Astrocyte of the spinal cord (primary cell): ENCODE measurements at regions not wholly inside any gene's neighbourhood (a gene's known extent, or its start where the extent isn't known, plus 50 kb on each side); places are given as distances from the start of the nearest gene placed in this dataset.

Experiments used
- DNase-seq: peaks from one replicate; pipeline ENCODE4 v3.0.0; 2011; ENCODE audit warnings: low read depth, low spot score
- H3K4me3 ChIP-seq: 2 replicates; pipeline ENCODE4 v1.5.1; 2011; ENCODE audit warnings: low read depth, mild to moderate bottlenecking, low read length, moderate library complexity
- in situ Hi-C: cut with HindIII; loops from 2 replicates; pipeline ENCODE4 v1.10.0; 2017; ENCODE audit warnings: low sequenced_read_pairs
- TF ChIP-seq, protein P1 (sequence below): IDR thresholded peaks from 2 replicates; pipeline ENCODE4 v1.5.1; 2012; ENCODE audit warnings: low read depth, mild to moderate bottlenecking, low read length, inconsistent platforms

DNA sequence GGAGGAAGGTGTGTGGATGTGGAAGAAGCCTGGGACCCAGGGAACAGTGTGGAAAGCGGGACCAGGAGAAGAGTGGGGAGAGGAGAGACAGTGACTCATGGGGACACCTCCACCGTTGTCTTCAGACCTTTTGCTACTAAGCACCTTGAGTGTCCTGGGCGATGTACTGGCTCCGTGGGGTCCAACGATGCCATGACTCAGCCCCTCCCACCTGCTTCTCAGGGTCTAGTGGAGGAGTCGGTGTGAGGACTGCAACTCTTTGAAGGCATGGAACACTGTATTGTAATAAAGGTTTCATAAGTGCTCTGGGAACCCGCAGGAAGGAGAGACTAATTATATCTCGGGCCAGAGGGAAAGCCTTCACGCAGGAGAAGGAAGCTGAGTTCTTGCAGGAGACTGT, 166.9 kb upstream of the KL start:
- in situ Hi-C loops = no loop called here
- H3K4me3 ChIP-seq = no peak overlapping the region
- TF ChIP-seq, protein P1, sequence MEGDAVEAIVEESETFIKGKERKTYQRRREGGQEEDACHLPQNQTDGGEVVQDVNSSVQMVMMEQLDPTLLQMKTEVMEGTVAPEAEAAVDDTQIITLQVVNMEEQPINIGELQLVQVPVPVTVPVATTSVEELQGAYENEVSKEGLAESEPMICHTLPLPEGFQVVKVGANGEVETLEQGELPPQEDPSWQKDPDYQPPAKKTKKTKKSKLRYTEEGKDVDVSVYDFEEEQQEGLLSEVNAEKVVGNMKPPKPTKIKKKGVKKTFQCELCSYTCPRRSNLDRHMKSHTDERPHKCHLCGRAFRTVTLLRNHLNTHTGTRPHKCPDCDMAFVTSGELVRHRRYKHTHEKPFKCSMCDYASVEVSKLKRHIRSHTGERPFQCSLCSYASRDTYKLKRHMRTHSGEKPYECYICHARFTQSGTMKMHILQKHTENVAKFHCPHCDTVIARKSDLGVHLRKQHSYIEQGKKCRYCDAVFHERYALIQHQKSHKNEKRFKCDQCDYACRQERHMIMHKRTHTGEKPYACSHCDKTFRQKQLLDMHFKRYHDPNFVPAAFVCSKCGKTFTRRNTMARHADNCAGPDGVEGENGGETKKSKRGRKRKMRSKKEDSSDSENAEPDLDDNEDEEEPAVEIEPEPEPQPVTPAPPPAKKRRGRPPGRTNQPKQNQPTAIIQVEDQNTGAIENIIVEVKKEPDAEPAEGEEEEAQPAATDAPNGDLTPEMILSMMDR = no peak
- no peak for DNase-seq

GRCh38 chr13:32850316-32851052, 165.7 kb upstream of the KL start:
- in situ Hi-C loops = no loop called here
- TF ChIP-seq, protein P1 = no peak
- DNase-seq = no peak
- H3K4me3 ChIP-seq = no peak overlapping the region

GRCh38 chr13:32851083-32852069, 164.8 kb upstream of the KL start:
- no peak for DNase-seq
- in situ Hi-C loops = no loop called here
- H3K4me3 ChIP-seq = no peak overlapping the region
- TF ChIP-seq, protein P1 = no peak

- in situ Hi-C loops = no loop called here
- H3K4me3 ChIP-seq = no peak overlapping the region
- peak; percentile 34 for DNase-seq
- TF ChIP-seq, protein P1 = no peak
These were observed 163.7 kb upstream of the KL start for GRCh38 chr13:32852526-32852925.

GRCh38 chr13:32857077-32857476, 159.1 kb upstream of the KL start:
- TF ChIP-seq, protein P1 = no peak
- in situ Hi-C loops = no loop called here
- H3K4me3 ChIP-seq = no peak overlapping the region
- DNase-seq = no peak

DNA sequence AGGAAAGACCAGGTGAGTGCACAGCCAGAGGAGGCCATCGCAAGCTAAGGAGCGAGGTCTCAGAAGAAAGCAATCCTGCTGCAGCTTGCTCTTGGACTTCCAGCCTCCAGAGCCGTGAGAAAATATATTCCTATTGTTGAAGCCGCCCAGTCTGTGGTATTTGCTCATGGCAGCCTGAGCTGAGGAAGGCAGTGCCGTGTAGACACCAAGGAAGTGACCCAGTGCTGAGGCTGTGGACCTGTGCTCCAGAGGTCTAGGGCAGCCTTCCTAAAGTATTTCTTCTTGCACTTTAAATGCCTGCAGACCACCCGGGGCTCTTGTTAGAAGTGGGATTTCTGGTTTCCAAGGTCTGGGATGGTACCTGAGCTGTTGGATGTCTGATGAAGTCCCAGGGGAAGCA, 158.5 kb upstream of the KL start:
- DNase-seq = no peak
- no peak overlapping the region for H3K4me3 ChIP-seq
- TF ChIP-seq, protein P1 = no peak
- in situ Hi-C loops = no loop called here
